H9 (cell line): ENCODE measurements at regions not wholly inside any gene's neighbourhood (a gene's known extent, or its start where the extent isn't known, plus 50 kb on each side); places are given as distances from the start of the nearest gene placed in this dataset.

Source experiments
- DNase-seq: peaks from one replicate; pipeline ENCODE4 v3.0.0-alpha.2; 2017
- H2AFZ ChIP-seq: one replicate; pipeline ENCODE4 v1.6.1; 2013; ENCODE audit warnings: mild to moderate bottlenecking, low read length, control low read depth, moderate library complexity
- H2AK5ac ChIP-seq: 2 replicates; pipeline ENCODE4 v1.6.1; 2013; ENCODE audit warnings: low read length, control low read depth, mixed read lengths; ENCODE audit not compliant: insufficient read length
- H2BK120ac ChIP-seq: one replicate; pipeline ENCODE4 v1.6.1; 2013; ENCODE audit warnings: low read depth, mild to moderate bottlenecking, low read length, control low read depth, inconsistent platforms; ENCODE audit not compliant: poor library complexity, severe bottlenecking
- H2BK12ac ChIP-seq: 2 replicates; pipeline ENCODE4 v1.6.1; 2013; ENCODE audit warnings: low read length, control low read depth, mixed read lengths, low read depth; ENCODE audit not compliant: insufficient read length
- H2BK15ac ChIP-seq: 2 replicates; pipeline ENCODE4 v1.6.1; 2013; ENCODE audit warnings: low read depth, low read length, control low read depth
- H2BK20ac ChIP-seq: one replicate; pipeline ENCODE4 v1.6.1; 2013; ENCODE audit warnings: low read depth, mild to moderate bottlenecking, low read length, control low read depth, inconsistent platforms; ENCODE audit not compliant: poor library complexity, severe bottlenecking
- H2BK5ac ChIP-seq: 2 replicates; pipeline ENCODE4 v1.6.1; 2013; ENCODE audit warnings: low read length, control low read depth, mixed read lengths; ENCODE audit not compliant: insufficient read length
- H3K14ac ChIP-seq: 2 replicates; pipeline ENCODE4 v1.6.1; 2013; ENCODE audit warnings: low read length, control low read depth; ENCODE audit not compliant: insufficient read depth
- H3K18ac ChIP-seq: 2 replicates; pipeline ENCODE4 v1.6.1; 2013; ENCODE audit warnings: low read depth, mild to moderate bottlenecking, mixed read lengths, low read length, control low read depth; ENCODE audit not compliant: insufficient read length
- H3K23ac ChIP-seq: 2 replicates; pipeline ENCODE4 v1.6.1; 2013; ENCODE audit warnings: low read length, control low read depth, mixed read lengths, low read depth; ENCODE audit not compliant: insufficient read length
- H3K23me2 ChIP-seq: 2 replicates; pipeline ENCODE4 v1.6.1; 2013; ENCODE audit warnings: low read depth, mild to moderate bottlenecking, mixed read lengths, low read length, control low read depth; ENCODE audit not compliant: insufficient read length, poor library complexity, severe bottlenecking
- H3K27ac ChIP-seq: 2 replicates; pipeline ENCODE4 v1.5.1; 2013; ENCODE audit warnings: low read length, control low read depth, mixed read lengths, low read depth; ENCODE audit not compliant: insufficient read length
- H3K27me3 ChIP-seq: 2 replicates; pipeline ENCODE4 v1.6.1; 2013; ENCODE audit warnings: low read length, control low read depth, inconsistent platforms; ENCODE audit not compliant: insufficient read depth
- H3K4ac ChIP-seq: 2 replicates; pipeline ENCODE4 v1.6.1; 2013; ENCODE audit warnings: low read depth, mild to moderate bottlenecking, control low read depth, inconsistent platforms, low read length, moderate library complexity
- H3K4me1 ChIP-seq: 2 replicates; pipeline ENCODE4 v1.6.1; 2013; ENCODE audit warnings: low read length, control low read depth, inconsistent platforms; ENCODE audit not compliant: insufficient read depth
- H3K4me2 ChIP-seq: 2 replicates; pipeline ENCODE4 v1.6.1; 2013; ENCODE audit warnings: low read length, control low read depth, mixed read lengths; ENCODE audit not compliant: insufficient read length, insufficient read depth
- H3K56ac ChIP-seq: 2 replicates; pipeline ENCODE4 v1.6.1; 2013; ENCODE audit warnings: low read depth, mild to moderate bottlenecking, mixed read lengths, low read length, control low read depth; ENCODE audit not compliant: insufficient read length
- H3K79me1 ChIP-seq: 2 replicates; pipeline ENCODE4 v1.6.1; 2013; ENCODE audit warnings: low read depth, mild to moderate bottlenecking, moderate library complexity, low read length, control low read depth, inconsistent platforms; ENCODE audit not compliant: insufficient read depth, poor library complexity, severe bottlenecking
- H3K79me2 ChIP-seq: 2 replicates; pipeline ENCODE4 v1.6.1; 2013; ENCODE audit warnings: low read length, control low read depth, inconsistent platforms; ENCODE audit not compliant: insufficient read depth
- H3K9ac ChIP-seq: 2 replicates; pipeline ENCODE4 v1.6.1; 2013; ENCODE audit warnings: low read length, control low read depth, mixed read lengths; ENCODE audit not compliant: insufficient read length; ENCODE audit errors: extremely low read depth
- H3K9me3 ChIP-seq: one replicate; pipeline ENCODE4 v1.6.1; 2013; ENCODE audit warnings: low read depth, low read length, inconsistent platforms; ENCODE audit not compliant: control insufficient read depth
- H3T11ph ChIP-seq: one replicate; pipeline ENCODE4 v1.6.1; 2013; ENCODE audit warnings: mild to moderate bottlenecking, low read length, control low read depth, inconsistent platforms
- H4K20me1 ChIP-seq: one replicate; pipeline ENCODE4 v1.6.1; 2013; ENCODE audit not compliant: control insufficient read depth, insufficient read length, insufficient read depth
- H4K5ac ChIP-seq: 2 replicates; pipeline ENCODE4 v1.6.1; 2013; ENCODE audit warnings: low read depth, mild to moderate bottlenecking, mixed read lengths, low read length, control low read depth; ENCODE audit not compliant: insufficient read length
- H4K8ac ChIP-seq: replicated peaks from 2 replicates; pipeline ENCODE4 v1.6.1; 2013; ENCODE audit warnings: low read length, control low read depth, mixed read lengths, low read depth; ENCODE audit not compliant: insufficient read length
- H4K91ac ChIP-seq: 2 replicates; pipeline ENCODE4 v1.6.1; 2013; ENCODE audit warnings: low read depth, mild to moderate bottlenecking, moderate library complexity, mixed read lengths, low read length, control low read depth; ENCODE audit not compliant: insufficient read length
- H3K27ac Mint-ChIP-seq, 3 experiments: 2 replicates in 2 of 3; 3 replicates in 1 of 3; pipeline ENCODE4 v1.8.0; 2020 to 2021; ENCODE audit warnings: mixed read lengths in 3 of 3, mild to moderate bottlenecking in 1 of 3, moderate library complexity in 1 of 3
- H3K27me3 Mint-ChIP-seq: 2 replicates; pipeline ENCODE4 v1.8.0; 2021; ENCODE audit warnings: low read depth, mild to moderate bottlenecking, moderate library complexity, mixed read lengths
- H3K36me3 Mint-ChIP-seq, 3 experiments: 2 replicates in 2 of 3; 3 replicates in 1 of 3; pipeline ENCODE4 v1.8.0; 2020 to 2021; ENCODE audit warnings: low read depth in 3 of 3, mixed read lengths in 3 of 3; ENCODE audit not compliant: insufficient read depth in 1 of 3
- H3K4me1 Mint-ChIP-seq, 2 experiments: 2 replicates each; pipeline ENCODE4 v1.8.0; 2020; ENCODE audit warnings: mixed read lengths in 2 of 2
- H3K4me3 Mint-ChIP-seq, 2 experiments: 2 replicates in 1 of 2; 3 replicates in 1 of 2; pipeline ENCODE4 v1.8.0; 2020 to 2021; ENCODE audit warnings: mild to moderate bottlenecking in 2 of 2, mixed read lengths in 2 of 2, moderate library complexity in 1 of 2
- H3K9me3 Mint-ChIP-seq, 2 experiments: 2 replicates in 1 of 2; 3 replicates in 1 of 2; pipeline ENCODE4 v1.8.0; 2020; ENCODE audit warnings: mild to moderate bottlenecking in 2 of 2, mixed read lengths in 2 of 2, moderate library complexity in 1 of 2
- CTCF ChIP-seq: fragments of 200-600 bp; sonication (generic); conservative IDR thresholded peaks from 3 replicates; pipeline ENCODE4 v1.8.0; 2021; ENCODE audit warnings: antibody characterized with exemption, mild to moderate bottlenecking
- WGBS: extraction: QIAGEN DNeasy Blood & Tissue Kit; methylation state at CpG from one replicate; pipeline ENCODE4 v1.1.7; 2013; ENCODE audit warnings: missing lambda C conversion rate, low lambda C conversion rate, mixed read lengths; ENCODE audit not compliant: insufficient read length; ENCODE audit errors: extremely low coverage; 5-methylcytosine and 5-hydroxymethylcytosine counted together

GRCh38 chr6:134415194-134415593 lies 97.3 kb upstream of the SGK1 start:
- no peak overlapping the region for H2AK5ac ChIP-seq
- H2BK20ac ChIP-seq, result no peak overlapping the region
- no peak overlapping the region for H3K4me2 ChIP-seq
- no peak overlapping the region for H3K23ac ChIP-seq
- H2BK15ac ChIP-seq, result no peak overlapping the region
- no peak overlapping the region for H3K27ac ChIP-seq
- TF ChIP-seq CTCF, result no peak
- no peak overlapping the region for H3K56ac ChIP-seq
- H2BK12ac ChIP-seq, result no peak overlapping the region
- no peak overlapping the region for H2BK5ac ChIP-seq
- no peaks in the 10 kb centered on the region for H3K23me2 ChIP-seq
- H3K79me1 ChIP-seq, result no peaks in the 10 kb centered on the region
- H3K9me3 ChIP-seq, result peaks cover 2% of the 10 kb centered on the region
- no peak overlapping the region for H3K27ac Mint-ChIP-seq
- no peak overlapping the region for H3K18ac ChIP-seq
- H3K9me3 Mint-ChIP-seq, result peaks cover 18 to 29% of the 10 kb centered on the region in 2 experiments
- no peak overlapping the region for H3K9ac ChIP-seq
- H3K36me3 Mint-ChIP-seq, result peaks cover 5 to 22% (median 7%) of the 10 kb centered on the region in 3 experiments; a peak in 5 of 7 replicates
- no peak overlapping the region for H3K14ac ChIP-seq
- H3K27me3 Mint-ChIP-seq, result no peaks in the 10 kb centered on the region; the same call in 1 of the 2 replicates
- H3K4me1 Mint-ChIP-seq, result peaks cover 4 to 6% of the 10 kb centered on the region in 2 experiments
- no peaks in the 10 kb centered on the region for H4K20me1 ChIP-seq
- no peak overlapping the region for H3K4ac ChIP-seq
- H2BK120ac ChIP-seq, result no peak overlapping the region
- DNase-seq, result no peak
- no peak overlapping the region for H4K5ac ChIP-seq
- no peak overlapping the region for H2AFZ ChIP-seq
- no peak overlapping the region for H3K4me3 Mint-ChIP-seq
- no peaks in the 10 kb centered on the region for H3K4me1 ChIP-seq
- H4K91ac ChIP-seq, result no peak overlapping the region
- H3K27me3 ChIP-seq, result no peaks in the 10 kb centered on the region
- no peak overlapping the region for H3T11ph ChIP-seq
- H3K79me2 ChIP-seq, result no peaks in the 10 kb centered on the region
- no CpG with 5 or more reads among the region's 4 CpGs for WGBS
- no peak overlapping the region for H4K8ac ChIP-seq
